HG03095 (cell line): ENCODE measurements at regions not wholly inside any gene's neighbourhood (a gene's known extent, or its start where the extent isn't known, plus 50 kb on each side); places are given as distances from the start of the nearest gene placed in this dataset.

Experiments used
- ATAC-seq: cut with Tn5 transposase; IDR thresholded peaks from one replicate; pipeline ENCODE4 v1.9.1; 2021; ENCODE audit warnings: moderate library complexity; ENCODE audit not compliant: unreplicated experiment

GRCh38 chr7:45506059-45506458 lies 68.1 kb upstream of the ADCY1 start:
- no peak for ATAC-seq

GRCh38 chr7:45509222-45509621 lies 64.9 kb upstream of the ADCY1 start:
- no peak for ATAC-seq

GRCh38 chr7:45511721-45512597 lies 62.2 kb upstream of the ADCY1 start:
- ATAC-seq: no peak

GRCh38 chr7:45514944-45515343 lies 59.2 kb upstream of the ADCY1 start:
- ATAC-seq: no peak

- no peak for ATAC-seq
Observed at GRCh38 chr7:45515346-45515745, 58.8 kb upstream of the ADCY1 start.
